Right lobe of liver (tissue), 6 donors: ENCODE measurements at regions not wholly inside any gene's neighbourhood (a gene's known extent, or its start where the extent isn't known, plus 50 kb on each side); places are given as distances from the start of the nearest gene placed in this dataset.

Experiments used
- ATAC-seq, 4 donors: fragments of 200-7000 bp; cut with Tn5 transposase; one replicate each; pipeline ENCODE4 v1.9.1; 2020; ENCODE audit warnings: mild to moderate bottlenecking in 4 of 4, moderate library complexity in 4 of 4
- DNase-seq, 3 donors: peaks; one replicate each; pipeline ENCODE4 v3.0.0-alpha.2; 2020
- H3K27ac ChIP-seq, 3 donors: fragments of 200-600 bp; one replicate each; pipeline ENCODE4 v1.8.0; 2022
- H3K27me3 ChIP-seq, 2 donors: fragments of 200-600 bp; one replicate each; pipeline ENCODE4 v1.8.0; 2022
- H3K36me3 ChIP-seq, 4 donors: fragments of 200-600 bp; sonication (generic) in 1 of 4; one replicate each; pipeline versions ENCODE4 v1.5.1 to v1.8.0; 2017 to 2022; ENCODE audit warnings: control low read depth in 1 of 4
- H3K4me1 ChIP-seq, 4 donors: fragments of 200-600 bp; sonication (generic) in 1 of 4; one replicate each; pipeline versions ENCODE4 v1.5.1 to v1.8.0; 2017 to 2022; ENCODE audit warnings: control low read depth in 1 of 4
- H3K4me3 ChIP-seq, 3 donors: fragments of 200-600 bp; one replicate each; pipeline ENCODE4 v1.8.0; 2022
- H3K9me3 ChIP-seq, 4 donors: fragments of 200-600 bp; sonication (generic) in 1 of 4; one replicate each; pipeline versions ENCODE4 v1.5.1 to v1.8.0; 2017 to 2022; ENCODE audit warnings: control low read depth in 1 of 4
- POLR2A ChIP-seq: fragments of 450-650 bp; IDR thresholded peaks from one replicate; pipeline ENCODE4 v1.6.1; 2017; ENCODE audit warnings: antibody characterized with exemption, mild to moderate bottlenecking
- WGBS: methylation state at CpG from one replicate; pipeline ENCODE4 v1.1.6; 2018; ENCODE audit warnings: low coverage, low lambda C conversion rate; ENCODE audit not compliant: insufficient coverage; ENCODE audit errors: missing lambda C conversion rate; 5-methylcytosine and 5-hydroxymethylcytosine counted together
- intact Hi-C, 2 donors: fragments of 100-400 bp; cut with DNase I; formaldehyde crosslinking; loops; one replicate each; pipeline versions ENCODE4 v1.11.2 to v1.14.1; 2022
- TF ChIP-seq, protein P1 (sequence below), 4 donors: fragments of 200-600 bp in 3 of 4; fragments of 450-650 bp in 1 of 4; IDR thresholded peaks; one replicate each; pipeline versions ENCODE4 v1.5.1 to v1.8.0; 2016 to 2022; ENCODE audit warnings: antibody characterized with exemption in 4 of 4, mild to moderate bottlenecking in 2 of 4
- donor health status: DM: no; HTN: yes; CAD: no.
- donor health status: DM: no; HTN: no; CAD: no.
- donor health status: DM: no; HTN: no; CAD: no.
- donor health status: DM: no; HTN: yes; CAD: no.
- donor health status: DM: no; HTN: yes; CAD: no.

DNA sequence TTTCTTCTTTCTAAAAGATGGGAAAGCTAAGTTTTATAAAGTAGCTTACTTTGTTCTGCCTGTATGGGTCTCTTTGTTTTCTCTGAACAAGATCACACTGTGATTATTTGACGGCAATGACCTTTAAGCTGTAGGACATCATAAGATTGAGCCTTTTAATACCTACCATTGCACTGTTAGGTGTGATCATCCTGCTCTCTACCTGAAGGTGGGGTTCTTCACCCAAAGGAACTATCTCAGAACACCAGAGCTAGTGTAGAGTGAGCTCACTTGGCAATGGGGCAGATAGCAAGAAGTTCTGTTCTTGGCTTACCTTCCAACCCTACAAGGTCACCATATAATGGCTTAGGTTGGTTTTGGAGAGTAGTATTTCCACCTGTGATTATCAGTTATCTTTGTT is 200.2 kb downstream of the SPATA31D1 start:
- no peaks in the 10 kb centered on the region for H3K9me3 ChIP-seq
- H3K27me3 ChIP-seq = no peaks in the 10 kb centered on the region
- no peak overlapping the region for H3K4me3 ChIP-seq
- DNase-seq (no peak), ATAC-seq (peak; percentile 64 to 75 (median 74))
- WGBS = 39% methylated on average over 1 of the region's 1 CpG
- H3K27ac ChIP-seq = no peak overlapping the region
- TF ChIP-seq POLR2A = no peak
- TF ChIP-seq, protein P1, sequence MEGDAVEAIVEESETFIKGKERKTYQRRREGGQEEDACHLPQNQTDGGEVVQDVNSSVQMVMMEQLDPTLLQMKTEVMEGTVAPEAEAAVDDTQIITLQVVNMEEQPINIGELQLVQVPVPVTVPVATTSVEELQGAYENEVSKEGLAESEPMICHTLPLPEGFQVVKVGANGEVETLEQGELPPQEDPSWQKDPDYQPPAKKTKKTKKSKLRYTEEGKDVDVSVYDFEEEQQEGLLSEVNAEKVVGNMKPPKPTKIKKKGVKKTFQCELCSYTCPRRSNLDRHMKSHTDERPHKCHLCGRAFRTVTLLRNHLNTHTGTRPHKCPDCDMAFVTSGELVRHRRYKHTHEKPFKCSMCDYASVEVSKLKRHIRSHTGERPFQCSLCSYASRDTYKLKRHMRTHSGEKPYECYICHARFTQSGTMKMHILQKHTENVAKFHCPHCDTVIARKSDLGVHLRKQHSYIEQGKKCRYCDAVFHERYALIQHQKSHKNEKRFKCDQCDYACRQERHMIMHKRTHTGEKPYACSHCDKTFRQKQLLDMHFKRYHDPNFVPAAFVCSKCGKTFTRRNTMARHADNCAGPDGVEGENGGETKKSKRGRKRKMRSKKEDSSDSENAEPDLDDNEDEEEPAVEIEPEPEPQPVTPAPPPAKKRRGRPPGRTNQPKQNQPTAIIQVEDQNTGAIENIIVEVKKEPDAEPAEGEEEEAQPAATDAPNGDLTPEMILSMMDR (IDR thresholded peaks at IDR 0.05) = peak; percentile 11 to 31 (median 28)
- H3K36me3 ChIP-seq = no peaks in the 10 kb centered on the region
- intact Hi-C loops = no loop called here
- H3K4me1 ChIP-seq = no peaks in the 10 kb centered on the region

DNA sequence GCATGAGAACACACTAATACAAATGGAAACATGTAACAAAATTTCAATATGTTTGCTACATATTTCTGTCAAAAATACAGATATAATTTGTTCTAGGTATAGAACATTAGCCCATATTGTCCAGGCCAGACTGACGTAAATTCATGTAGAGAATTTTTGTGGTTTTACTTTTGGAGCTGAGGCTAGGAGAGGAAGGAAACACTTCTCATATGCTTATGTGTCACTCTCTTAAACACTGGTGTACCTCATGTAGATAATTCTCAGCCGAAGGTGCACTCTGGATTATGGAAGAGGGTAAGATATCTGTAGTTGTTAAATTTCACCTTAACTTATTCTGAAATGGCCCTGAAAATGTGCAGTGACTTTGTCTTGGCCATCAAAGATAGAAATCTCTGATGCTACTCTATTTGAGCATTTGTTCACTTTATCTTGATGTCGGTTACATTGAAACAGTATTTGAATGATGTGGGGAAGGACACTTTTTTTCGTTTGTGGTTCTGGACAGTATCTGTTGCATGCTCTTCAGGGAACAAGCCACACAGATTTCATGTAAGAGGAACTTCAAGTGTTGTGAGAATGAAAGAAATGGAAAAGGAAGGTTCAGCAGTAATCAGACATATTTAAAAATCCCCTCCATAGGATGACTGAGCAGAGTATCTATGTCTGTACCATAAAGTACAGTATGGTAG is 202.7 kb downstream of the SPATA31D1 start:
- intact Hi-C loops = no loop called here
- 44% methylated on average over 4 of the region's 4 CpGs for WGBS

DNA sequence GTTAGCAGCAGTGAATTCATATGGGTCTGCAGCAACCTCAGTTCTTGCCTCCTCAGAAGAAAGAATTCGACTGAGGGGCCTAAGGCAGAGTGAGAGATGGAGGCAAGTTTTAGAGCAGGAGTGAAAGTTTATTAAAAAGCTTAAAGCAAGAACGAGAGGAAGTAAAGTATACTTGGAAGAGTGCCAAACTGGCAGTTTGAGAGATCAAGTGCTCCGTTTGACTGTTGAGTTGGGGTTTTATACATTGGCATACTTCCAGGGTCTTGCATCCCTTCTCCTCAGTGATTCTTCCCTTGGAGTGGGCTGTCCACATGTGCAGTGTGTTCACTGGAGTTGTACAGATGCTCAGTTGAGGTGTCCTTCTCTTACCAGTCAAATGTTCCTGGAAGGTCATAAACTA is 203.6 kb downstream of the SPATA31D1 start:
- Histone ChIP-seq H3K36me3 (no peaks in the 10 kb centered on the region), H3K27ac (no peak overlapping the region), H3K4me3 (no peak overlapping the region), H3K9me3 (no peaks in the 10 kb centered on the region), H3K4me1 (no peaks in the 10 kb centered on the region), H3K27me3 (no peaks in the 10 kb centered on the region)
- DNase-seq (no peak), ATAC-seq (no peak)
- WGBS = 46% methylated on average over 3 of the region's 3 CpGs
- intact Hi-C loops = no loop called here
- TF ChIP-seq, protein P1 (IDR thresholded peaks at IDR 0.05) = no peak
- no peak for TF ChIP-seq POLR2A

More for the DNA sequence above, 202.7 kb downstream of the SPATA31D1 start:
- TF ChIP-seq, protein P1 (IDR thresholded peaks at IDR 0.05) = no peak
- no peak for ATAC-seq
- no peak for DNase-seq
- Histone ChIP-seq H3K36me3 (no peaks in the 10 kb centered on the region), H3K4me3 (no peak overlapping the region), H3K27me3 (no peaks in the 10 kb centered on the region), H3K9me3 (no peaks in the 10 kb centered on the region), H3K27ac (no peak overlapping the region), H3K4me1 (no peaks in the 10 kb centered on the region)

DNA sequence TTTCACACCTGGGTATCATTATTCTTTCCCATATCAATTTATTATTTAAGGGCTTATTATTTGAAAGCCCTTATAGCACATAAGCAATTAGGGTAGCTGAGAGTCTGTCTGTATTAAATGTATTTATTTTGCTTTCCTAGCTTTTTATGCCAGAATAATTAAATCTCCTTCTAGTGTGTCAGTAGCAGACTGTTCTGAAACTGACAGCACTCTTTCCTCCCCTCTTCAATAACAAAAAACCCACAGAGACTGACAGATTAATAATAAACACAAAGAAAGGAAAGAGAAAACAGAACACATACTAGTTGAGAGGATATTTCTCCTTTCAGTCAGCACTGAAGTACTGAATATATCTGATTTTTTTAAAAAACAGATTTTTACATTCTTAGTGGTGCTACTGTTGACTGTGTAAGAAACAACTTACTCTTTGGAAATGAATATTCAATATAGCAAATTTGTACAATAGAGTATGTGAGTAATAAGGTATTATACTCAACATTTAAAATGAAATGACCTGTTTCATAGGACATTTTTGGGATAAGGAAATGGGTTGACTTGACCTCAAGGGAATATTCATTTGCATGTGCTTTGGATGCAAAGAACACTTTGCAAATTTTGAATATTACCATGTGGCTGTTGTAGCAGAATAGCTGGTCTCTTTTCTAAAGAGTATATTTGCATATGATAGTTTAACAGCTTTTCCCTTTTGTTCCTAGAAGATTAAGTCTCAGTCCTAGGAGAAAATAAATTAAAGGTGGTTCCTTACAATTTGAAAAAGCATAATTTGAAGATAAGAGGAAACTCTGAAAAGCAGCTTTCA is 208.3 kb downstream of the SPATA31D1 start:
- DNase-seq = no peak
- no peaks in the 10 kb centered on the region for H3K36me3 ChIP-seq
- no peaks in the 10 kb centered on the region for H3K9me3 ChIP-seq
- intact Hi-C loops = no loop called here
- TF ChIP-seq, protein P1 (IDR thresholded peaks at IDR 0.05) = no peak
- no peak for TF ChIP-seq POLR2A
- H3K27ac ChIP-seq = no peak overlapping the region
- H3K4me3 ChIP-seq = no peak overlapping the region
- H3K27me3 ChIP-seq = no peaks in the 10 kb centered on the region
- no peaks in the 10 kb centered on the region for H3K4me1 ChIP-seq
- ATAC-seq = no peak
